Adipocyte (in vitro differentiated cells): ENCODE measurements at regions not wholly inside any gene's neighbourhood (a gene's known extent, or its start where the extent isn't known, plus 50 kb on each side); places are given as distances from the start of the nearest gene placed in this dataset.

ENCODE experiments used
- DNase-seq: peaks from one replicate; pipeline ENCODE4 v3.0.0-alpha.2; 2015; ENCODE audit warnings: low read depth
- H3K27me3 ChIP-seq: replicated peaks from 2 replicates; pipeline ENCODE4 v1.7.0; 2013; ENCODE audit warnings: mild to moderate bottlenecking, low read length, moderate library complexity; ENCODE audit not compliant: control insufficient read depth, insufficient read depth
- H3K36me3 ChIP-seq: 2 replicates; pipeline ENCODE4 v1.7.0; 2013; ENCODE audit warnings: low read length, mild to moderate bottlenecking, moderate library complexity; ENCODE audit not compliant: control insufficient read depth, insufficient read depth, severe bottlenecking
- H3K4me1 ChIP-seq: 2 replicates; pipeline ENCODE4 v1.7.0; 2013; ENCODE audit warnings: mild to moderate bottlenecking, low read length, moderate library complexity; ENCODE audit not compliant: control insufficient read depth, insufficient read depth
- H3K4me3 ChIP-seq: 2 replicates; pipeline ENCODE4 v1.7.0; 2013; ENCODE audit warnings: mild to moderate bottlenecking, low read length, moderate library complexity
- H3K9ac ChIP-seq: 2 replicates; pipeline ENCODE4 v1.7.0; 2013; ENCODE audit warnings: mild to moderate bottlenecking, low read length, moderate library complexity
- H3K9me3 ChIP-seq: 2 replicates; pipeline ENCODE4 v1.7.0; 2013; ENCODE audit warnings: mild to moderate bottlenecking, low read length, moderate library complexity; ENCODE audit not compliant: control insufficient read depth

GRCh38 chr1:13878021-13878420 lies 178.0 kb downstream of the PRDM2 start:
- Histone ChIP-seq H3K9ac (no peak overlapping the region), H3K36me3 (no peaks in the 10 kb centered on the region), H3K9me3 (no peaks in the 10 kb centered on the region), H3K4me1 (no peaks in the 10 kb centered on the region), H3K4me3 (no peak overlapping the region), H3K27me3 (peaks cover 25% of the 10 kb centered on the region)
- no peak for DNase-seq

- H3K9me3 ChIP-seq, result no peaks in the 10 kb centered on the region
- no peaks in the 10 kb centered on the region for H3K4me1 ChIP-seq
- no peak overlapping the region for H3K4me3 ChIP-seq
- peaks cover 22% of the 10 kb centered on the region for H3K27me3 ChIP-seq
- H3K9ac ChIP-seq, result no peak overlapping the region
- no peaks in the 10 kb centered on the region for H3K36me3 ChIP-seq
- DNase-seq, result no peak
Measured at GRCh38 chr1:13878451-13878850, 178.5 kb downstream of the PRDM2 start.

- no peak overlapping the region for H3K4me3 ChIP-seq
- no peaks in the 10 kb centered on the region for H3K36me3 ChIP-seq
- H3K4me1 ChIP-seq, result no peaks in the 10 kb centered on the region
- no peak for DNase-seq
- H3K9ac ChIP-seq, result no peak overlapping the region
- H3K9me3 ChIP-seq, result no peaks in the 10 kb centered on the region
- peaks cover 10% of the 10 kb centered on the region for H3K27me3 ChIP-seq
Measured at GRCh38 chr1:13881385-13882088, 181.5 kb downstream of the PRDM2 start.

- H3K4me3 ChIP-seq, result no peak overlapping the region
- peaks cover 8% of the 10 kb centered on the region for H3K9me3 ChIP-seq
- peaks cover 7% of the 10 kb centered on the region for H3K4me1 ChIP-seq
- no peak for DNase-seq
- H3K9ac ChIP-seq, result no peak overlapping the region
- peaks cover 24% of the 10 kb centered on the region for H3K27me3 ChIP-seq
- no peaks in the 10 kb centered on the region for H3K36me3 ChIP-seq
Measured at GRCh38 chr1:13888351-13888986, 188.5 kb downstream of the PRDM2 start.

- DNase-seq, result no peak
- Histone ChIP-seq H3K27me3 (peaks cover 26% of the 10 kb centered on the region), H3K9ac (no peak overlapping the region), H3K36me3 (no peaks in the 10 kb centered on the region), H3K4me1 (peaks cover 10% of the 10 kb centered on the region), H3K4me3 (no peak overlapping the region), H3K9me3 (peaks cover 8% of the 10 kb centered on the region)
Measured at GRCh38 chr1:13889495-13889894, 189.5 kb downstream of the PRDM2 start.

- DNase-seq, result no peak
- Histone ChIP-seq H3K36me3 (no peaks in the 10 kb centered on the region), H3K9me3 (peaks cover 8% of the 10 kb centered on the region), H3K9ac (no peak overlapping the region), H3K4me3 (no peak overlapping the region), H3K4me1 (peaks cover 10% of the 10 kb centered on the region), H3K27me3 (peaks cover 27% of the 10 kb centered on the region)
Measured at GRCh38 chr1:13890766-13891165, 190.8 kb downstream of the PRDM2 start.

- Histone ChIP-seq H3K9ac (peak overlapping the region; percentile 83), H3K27me3 (peaks cover 27% of the 10 kb centered on the region), H3K4me1 (peaks cover 10% of the 10 kb centered on the region), H3K9me3 (peaks cover 8% of the 10 kb centered on the region), H3K36me3 (no peaks in the 10 kb centered on the region), H3K4me3 (peak overlapping the region; percentile 83)
- DNase-seq, result no peak
Measured at GRCh38 chr1:13892198-13892597, 192.2 kb downstream of the PRDM2 start.

- Histone ChIP-seq H3K36me3 (no peaks in the 10 kb centered on the region), H3K9me3 (peaks cover 8% of the 10 kb centered on the region), H3K4me3 (peak overlapping the region; percentile 83), H3K4me1 (peaks cover 10% of the 10 kb centered on the region), H3K27me3 (peaks cover 27% of the 10 kb centered on the region), H3K9ac (peak overlapping the region; percentile 83)
- no peak for DNase-seq
Measured at GRCh38 chr1:13892671-13893325, 192.8 kb downstream of the PRDM2 start.

GRCh38 chr1:13893409-13893821 lies 193.4 kb downstream of the PRDM2 start:
- Histone ChIP-seq H3K9me3 (peaks cover 8% of the 10 kb centered on the region), H3K27me3 (peaks cover 27% of the 10 kb centered on the region), H3K36me3 (no peaks in the 10 kb centered on the region), H3K4me1 (peaks cover 10% of the 10 kb centered on the region), H3K9ac (peak overlapping the region; percentile 83), H3K4me3 (peak overlapping the region; percentile 83)
- DNase-seq, result no peak

- H3K9ac ChIP-seq, result no peak overlapping the region
- peaks cover 8% of the 10 kb centered on the region for H3K27me3 ChIP-seq
- no peaks in the 10 kb centered on the region for H3K9me3 ChIP-seq
- no peak for DNase-seq
- peaks cover 18% of the 10 kb centered on the region for H3K4me1 ChIP-seq
- H3K4me3 ChIP-seq, result no peak overlapping the region
- no peaks in the 10 kb centered on the region for H3K36me3 ChIP-seq
Measured at GRCh38 chr1:13896932-13897331, 196.9 kb downstream of the PRDM2 start.

- H3K9ac ChIP-seq, result no peak overlapping the region
- H3K4me3 ChIP-seq, result no peak overlapping the region
- peaks cover 12% of the 10 kb centered on the region for H3K4me1 ChIP-seq
- H3K27me3 ChIP-seq, result peaks cover 8% of the 10 kb centered on the region
- H3K9me3 ChIP-seq, result no peaks in the 10 kb centered on the region
- no peak for DNase-seq
- no peaks in the 10 kb centered on the region for H3K36me3 ChIP-seq
Measured at GRCh38 chr1:13898406-13898805, 198.4 kb downstream of the PRDM2 start.
